Panc1 (cell line): ENCODE measurements at regions not wholly inside any gene's neighbourhood (a gene's known extent, or its start where the extent isn't known, plus 50 kb on each side); places are given as distances from the start of the nearest gene placed in this dataset.

Experiments
- ATAC-seq: fragments of 200-7000 bp; cut with Tn5 transposase; 2 replicates; pipeline ENCODE4 v1.9.1; 2020; ENCODE audit warnings: mild to moderate bottlenecking, moderate library complexity
- BruUV-seq: library from RNA; stranded (reverse); fragments of 400-500 nt; replicated peaks from 2 replicates; lab custom pipeline; 2021; lab: Mats Ljungman, UMichigan
- CTCF ChIA-PET: fragments of 300-600 bp; sonication (Branson Sonifier 250); formaldehyde crosslinking; loops from one replicate; lab custom pipeline; 2022; ENCODE audit warnings: antibody characterized with exemption; lab: Charles Lee
- POLR2A ChIA-PET: fragments of 300-600 bp; sonication (Branson Sonifier 250); formaldehyde crosslinking; loops from one replicate; lab custom pipeline; 2022; ENCODE audit warnings: antibody characterized with exemption; lab: Charles Lee
- DNase-seq: peaks from one replicate; pipeline ENCODE4 v3.0.0-alpha.2; 2010; ENCODE audit warnings: low read depth, low spot score
- H3K27ac ChIP-seq: 2 replicates; pipeline ENCODE4 v1.5.1; 2011; ENCODE audit warnings: mild to moderate bottlenecking, low read length, inconsistent platforms
- H3K27me3 ChIP-seq: fragments of 200-500 bp; sonication (Bioruptor generic); 2 replicates; pipeline ENCODE4 v1.6.0; 2014; ENCODE audit warnings: low read length, inconsistent platforms; ENCODE audit not compliant: control insufficient read depth, insufficient read depth
- H3K36me3 ChIP-seq: fragments of 200-500 bp; sonication (Bioruptor generic); 2 replicates; pipeline ENCODE4 v1.5.1; 2014; ENCODE audit warnings: inconsistent platforms, mild to moderate bottlenecking, low read length, moderate library complexity; ENCODE audit not compliant: control insufficient read depth, insufficient read depth
- H3K4me1 ChIP-seq: 2 replicates; pipeline ENCODE4 v1.5.1; 2011; ENCODE audit warnings: inconsistent platforms, mild to moderate bottlenecking, low read length, moderate library complexity; ENCODE audit not compliant: control insufficient read depth, insufficient read depth
- H3K4me3 ChIP-seq, 2 experiments: 2 replicates each; pipeline ENCODE4 v1.5.1; 2011 to 2012; ENCODE audit warnings: low read depth in 2 of 2, low read length in 2 of 2, mild to moderate bottlenecking in 2 of 2, inconsistent platforms in 1 of 2, moderate library complexity in 1 of 2
- H3K9me3 ChIP-seq: fragments of 200-500 bp; sonication (Bioruptor generic); 2 replicates; pipeline ENCODE4 v1.5.1; 2014; ENCODE audit warnings: low read depth, mild to moderate bottlenecking, inconsistent platforms, low read length, moderate library complexity; ENCODE audit not compliant: control insufficient read depth, insufficient read depth
- POLR2AphosphoS5 ChIP-seq: IDR thresholded peaks from 2 replicates; pipeline ENCODE4 v1.6.1; 2012; ENCODE audit warnings: mild to moderate bottlenecking, low read depth, low read length, moderate library complexity
- SIN3A ChIP-seq: IDR thresholded peaks from 2 replicates; pipeline ENCODE4 v1.6.1; 2012; ENCODE audit warnings: low read depth, mild to moderate bottlenecking, low read length, moderate library complexity, borderline replicate concordance; ENCODE audit not compliant: insufficient read depth
- TCF7L2 ChIP-seq: IDR thresholded peaks from 2 replicates; pipeline ENCODE4 v1.6.1; 2011; ENCODE audit warnings: mild to moderate bottlenecking, low read depth, low read length, inconsistent platforms
- in situ Hi-C: cut with HindIII; loops from 2 replicates; pipeline ENCODE4 v1.10.0; 2016; ENCODE audit warnings: low sequenced_read_pairs, low pct_unique_long_range_greater_than_20kb
- intact Hi-C: fragments of 100-400 bp; cut with micrococcal nuclease; formaldehyde crosslinking; loops from one replicate; pipeline ENCODE4 v1.10.0; 2022; ENCODE audit not compliant: unreplicated experiment
- TF ChIP-seq, protein P1 (sequence below): fragments of 450-650 bp; IDR thresholded peaks from 2 replicates; pipeline ENCODE4 v1.5.1; 2017; ENCODE audit warnings: mild to moderate bottlenecking
- TF ChIP-seq, protein P2 (sequence below), 2 experiments: IDR thresholded peaks; 2 replicates each; pipeline ENCODE4 v1.6.1; 2011 to 2012; ENCODE audit warnings: low read depth in 2 of 2, control low read depth in 1 of 2, low read length in 1 of 2, mild to moderate bottlenecking in 1 of 2, moderate library complexity in 1 of 2; ENCODE audit not compliant: insufficient read depth in 1 of 2

DNA sequence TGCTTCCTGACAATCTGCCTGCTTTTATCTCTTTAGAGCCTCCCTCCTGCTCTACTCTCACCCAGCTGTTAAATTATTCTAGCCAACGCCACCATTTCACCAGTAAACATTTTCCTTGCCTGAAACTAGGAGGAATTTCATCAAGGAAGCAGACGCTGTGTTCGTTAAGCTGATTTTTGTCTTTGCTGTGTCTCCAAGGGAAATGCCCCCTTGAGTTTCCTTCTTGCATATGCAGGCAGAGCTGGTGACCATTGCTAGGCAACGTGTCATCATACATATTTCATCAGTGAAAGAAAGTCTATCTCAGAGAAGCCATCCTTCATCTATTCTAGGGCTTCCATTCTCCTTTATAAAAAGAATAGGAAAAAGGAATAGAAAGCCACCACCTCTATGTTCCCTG is 87.0 kb upstream of the ST8SIA2 start:
- Histone ChIP-seq H3K4me1 (no peaks in the 10 kb centered on the region), H3K4me3 (no peak overlapping the region), H3K27ac (no peak overlapping the region), H3K36me3 (no peaks in the 10 kb centered on the region; the same call in 1 of the 2 replicates), H3K9me3 (no peaks in the 10 kb centered on the region), H3K27me3 (0 out of 2 replicates have a peak, but pooled peaks cover 2% of the 10 kb centered on the region)
- no TSS peak for BruUV-seq
- POLR2A ChIA-PET, result no interaction called here
- DNase-seq (no peak), ATAC-seq (no peak)
- in situ Hi-C loops, result no loop called here
- TF ChIP-seq, protein P1, sequence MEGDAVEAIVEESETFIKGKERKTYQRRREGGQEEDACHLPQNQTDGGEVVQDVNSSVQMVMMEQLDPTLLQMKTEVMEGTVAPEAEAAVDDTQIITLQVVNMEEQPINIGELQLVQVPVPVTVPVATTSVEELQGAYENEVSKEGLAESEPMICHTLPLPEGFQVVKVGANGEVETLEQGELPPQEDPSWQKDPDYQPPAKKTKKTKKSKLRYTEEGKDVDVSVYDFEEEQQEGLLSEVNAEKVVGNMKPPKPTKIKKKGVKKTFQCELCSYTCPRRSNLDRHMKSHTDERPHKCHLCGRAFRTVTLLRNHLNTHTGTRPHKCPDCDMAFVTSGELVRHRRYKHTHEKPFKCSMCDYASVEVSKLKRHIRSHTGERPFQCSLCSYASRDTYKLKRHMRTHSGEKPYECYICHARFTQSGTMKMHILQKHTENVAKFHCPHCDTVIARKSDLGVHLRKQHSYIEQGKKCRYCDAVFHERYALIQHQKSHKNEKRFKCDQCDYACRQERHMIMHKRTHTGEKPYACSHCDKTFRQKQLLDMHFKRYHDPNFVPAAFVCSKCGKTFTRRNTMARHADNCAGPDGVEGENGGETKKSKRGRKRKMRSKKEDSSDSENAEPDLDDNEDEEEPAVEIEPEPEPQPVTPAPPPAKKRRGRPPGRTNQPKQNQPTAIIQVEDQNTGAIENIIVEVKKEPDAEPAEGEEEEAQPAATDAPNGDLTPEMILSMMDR, result peak; percentile 25; the same call in 1 of the 2 replicates
- no peak for TF ChIP-seq TCF7L2
- CTCF ChIA-PET, result no interaction called here
- intact Hi-C loops, result no loop called here

DNA sequence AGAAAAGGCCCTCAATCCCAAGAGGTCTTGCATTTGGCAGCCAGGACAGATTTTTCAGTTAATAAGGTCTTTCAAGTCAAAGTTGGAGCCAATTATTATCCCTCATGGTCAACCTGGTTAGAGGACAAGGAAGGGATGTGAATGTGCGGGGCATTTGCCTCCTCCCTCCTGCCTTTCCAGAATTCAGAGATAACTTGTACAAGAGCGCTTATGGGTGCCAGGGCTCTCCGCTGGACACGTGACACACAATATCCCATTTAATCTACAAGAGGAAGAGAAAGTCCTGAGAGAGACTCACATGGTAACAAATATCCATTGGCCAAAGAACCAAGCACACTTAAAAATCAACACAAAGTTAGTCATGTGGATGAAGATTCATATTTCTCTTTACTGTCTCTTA is 78.5 kb upstream of the ST8SIA2 start:
- DNase-seq (no peak), ATAC-seq (no peak)
- no peak overlapping the region for H3K27ac ChIP-seq
- intact Hi-C loops, result no loop called here
- CTCF ChIA-PET, result no interaction called here
- no peaks in the 10 kb centered on the region for H3K9me3 ChIP-seq
- POLR2A ChIA-PET, result no interaction called here
- H3K4me3 ChIP-seq, result no peak overlapping the region
- TF ChIP-seq, protein P2, sequence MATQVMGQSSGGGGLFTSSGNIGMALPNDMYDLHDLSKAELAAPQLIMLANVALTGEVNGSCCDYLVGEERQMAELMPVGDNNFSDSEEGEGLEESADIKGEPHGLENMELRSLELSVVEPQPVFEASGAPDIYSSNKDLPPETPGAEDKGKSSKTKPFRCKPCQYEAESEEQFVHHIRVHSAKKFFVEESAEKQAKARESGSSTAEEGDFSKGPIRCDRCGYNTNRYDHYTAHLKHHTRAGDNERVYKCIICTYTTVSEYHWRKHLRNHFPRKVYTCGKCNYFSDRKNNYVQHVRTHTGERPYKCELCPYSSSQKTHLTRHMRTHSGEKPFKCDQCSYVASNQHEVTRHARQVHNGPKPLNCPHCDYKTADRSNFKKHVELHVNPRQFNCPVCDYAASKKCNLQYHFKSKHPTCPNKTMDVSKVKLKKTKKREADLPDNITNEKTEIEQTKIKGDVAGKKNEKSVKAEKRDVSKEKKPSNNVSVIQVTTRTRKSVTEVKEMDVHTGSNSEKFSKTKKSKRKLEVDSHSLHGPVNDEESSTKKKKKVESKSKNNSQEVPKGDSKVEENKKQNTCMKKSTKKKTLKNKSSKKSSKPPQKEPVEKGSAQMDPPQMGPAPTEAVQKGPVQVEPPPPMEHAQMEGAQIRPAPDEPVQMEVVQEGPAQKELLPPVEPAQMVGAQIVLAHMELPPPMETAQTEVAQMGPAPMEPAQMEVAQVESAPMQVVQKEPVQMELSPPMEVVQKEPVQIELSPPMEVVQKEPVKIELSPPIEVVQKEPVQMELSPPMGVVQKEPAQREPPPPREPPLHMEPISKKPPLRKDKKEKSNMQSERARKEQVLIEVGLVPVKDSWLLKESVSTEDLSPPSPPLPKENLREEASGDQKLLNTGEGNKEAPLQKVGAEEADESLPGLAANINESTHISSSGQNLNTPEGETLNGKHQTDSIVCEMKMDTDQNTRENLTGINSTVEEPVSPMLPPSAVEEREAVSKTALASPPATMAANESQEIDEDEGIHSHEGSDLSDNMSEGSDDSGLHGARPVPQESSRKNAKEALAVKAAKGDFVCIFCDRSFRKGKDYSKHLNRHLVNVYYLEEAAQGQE (IDR thresholded peaks at IDR 0.05; ENCODE audit: insufficient read depth in 1 of 2, low read depth in 2 of 2, low read length in 1 of 2), result no peak
- TF ChIP-seq, protein P1, result no peak
- TF ChIP-seq TCF7L2 (no peak), POLR2AphosphoS5 (no peak), SIN3A (no peak)
- in situ Hi-C loops, result no loop called here
- H3K4me1 ChIP-seq, result no peaks in the 10 kb centered on the region
- H3K36me3 ChIP-seq, result no peaks in the 10 kb centered on the region
- H3K27me3 ChIP-seq, result peaks cover 18% of the 10 kb centered on the region
- BruUV-seq, result no TSS peak
